ENCODE measurements at regions not wholly inside any gene's neighbourhood (a gene's known extent, or its start where the extent isn't known, plus 50 kb on each side); places are given as distances from the start of the nearest gene placed in this dataset.

- no peaks in the 10 kb centered on the region for H3K4me1 ChIP-seq (ENCODE audit: insufficient read depth, low read length)
- no peak overlapping the region for H3K27ac ChIP-seq (ENCODE audit: low read length)
- H3K79me2 ChIP-seq (ENCODE audit: insufficient read depth, low read length) = no peaks in the 10 kb centered on the region
- no peaks in the 10 kb centered on the region for H3K9me3 ChIP-seq (ENCODE audit: insufficient read depth, low read length, severe bottlenecking)
- DNase-seq (no peak), ATAC-seq (ENCODE audit: insufficient read depth, low read depth) (no peak)
- H4K20me1 ChIP-seq (ENCODE audit: insufficient read depth, low read length) = no peaks in the 10 kb centered on the region; the same call in 1 of the 2 replicates
- no peak overlapping the region for H3K4me2 ChIP-seq (ENCODE audit: insufficient read depth, low read length)
- no peak overlapping the region for H3K4me3 ChIP-seq (ENCODE audit: low read depth in 1 of 2, low read length in 2 of 2)
- no peaks in the 10 kb centered on the region for H3K36me3 ChIP-seq (ENCODE audit: insufficient read depth, low read length)
- TF ChIP-seq EZH2 (IDR thresholded peaks at IDR 0.05; ENCODE audit: borderline replicate concordance, low read depth, low read length, severe bottlenecking) = no peak
- TF ChIP-seq CTCF (IDR thresholded peaks at IDR 0.05; ENCODE audit: borderline replicate concordance, extremely low read depth, low read length, poor library complexity, severe bottlenecking) = no peak
- no peak overlapping the region for H3K9ac ChIP-seq (ENCODE audit: low read depth, low read length)
- peaks cover 4% of the 10 kb centered on the region for H3K27me3 ChIP-seq (ENCODE audit: insufficient read depth, low read length, poor library complexity)
- no peak overlapping the region for H2AFZ ChIP-seq (ENCODE audit: low read depth, low read length)
Observed at GRCh38 chr10:43929122-43929521, 280.4 kb upstream of the ZNF32 start.

- no peak for ATAC-seq (ENCODE audit: insufficient read depth, low read depth)
- TF ChIP-seq CTCF (IDR thresholded peaks at IDR 0.05; ENCODE audit: borderline replicate concordance, extremely low read depth, low read length, poor library complexity, severe bottlenecking) (no peak), EZH2 (IDR thresholded peaks at IDR 0.05; ENCODE audit: borderline replicate concordance, low read depth, low read length, severe bottlenecking) (no peak)
- H3K4me2 ChIP-seq (ENCODE audit: insufficient read depth, low read length) = no peak overlapping the region
Observed at GRCh38 chr10:43928425-43928968, 279.8 kb upstream of the ZNF32 start.

DNA sequence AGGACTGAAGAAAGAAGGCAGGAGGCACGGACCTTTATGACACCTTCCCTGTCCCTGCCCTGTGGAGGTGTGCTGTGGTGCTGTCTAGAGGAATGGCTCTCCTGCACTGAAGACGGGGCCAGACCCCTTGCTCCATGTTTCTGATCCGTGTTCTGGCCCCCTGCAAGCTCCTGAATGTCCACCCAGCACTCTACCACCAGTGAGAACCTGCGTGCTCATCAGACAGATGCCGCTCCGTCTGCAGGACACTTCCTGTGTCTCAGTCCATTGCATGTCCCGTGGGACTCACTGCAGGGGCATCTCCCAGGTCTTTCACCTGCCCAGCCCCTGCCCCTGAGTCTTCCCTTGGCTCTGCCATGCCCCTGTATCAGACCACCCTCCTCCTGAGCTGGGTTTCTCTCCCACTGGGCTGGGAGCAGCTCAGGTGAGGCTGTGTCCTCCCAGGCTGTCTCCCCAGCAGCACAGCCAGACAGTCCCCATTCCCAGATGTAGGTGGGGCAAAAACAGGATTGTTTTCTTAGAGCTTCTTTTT is 278.3 kb upstream of the ZNF32 start:
- no peak overlapping the region for H3K4me2 ChIP-seq (ENCODE audit: insufficient read depth, low read length)

More at GRCh38 chr10:43928425-43928968, 279.8 kb upstream of the ZNF32 start:
- Histone ChIP-seq H3K4me1 (ENCODE audit: insufficient read depth, low read length) (no peaks in the 10 kb centered on the region), H3K36me3 (ENCODE audit: insufficient read depth, low read length) (no peaks in the 10 kb centered on the region), H4K20me1 (ENCODE audit: insufficient read depth, low read length) (no peaks in the 10 kb centered on the region; the same call in 1 of the 2 replicates), H3K27ac (ENCODE audit: low read length) (no peak overlapping the region), H3K79me2 (ENCODE audit: insufficient read depth, low read length) (no peaks in the 10 kb centered on the region), H2AFZ (ENCODE audit: low read depth, low read length) (no peak overlapping the region), H3K4me3 (ENCODE audit: low read depth in 1 of 2, low read length in 2 of 2) (no peak overlapping the region), H3K9ac (ENCODE audit: low read depth, low read length) (no peak overlapping the region), H3K27me3 (ENCODE audit: insufficient read depth, low read length, poor library complexity) (peaks cover 4% of the 10 kb centered on the region), H3K9me3 (ENCODE audit: insufficient read depth, low read length, severe bottlenecking) (no peaks in the 10 kb centered on the region)
- no peak for DNase-seq

More for the DNA sequence above, 278.3 kb upstream of the ZNF32 start:
- H3K79me2 ChIP-seq (ENCODE audit: insufficient read depth, low read length) = no peaks in the 10 kb centered on the region
- DNase-seq (no peak), ATAC-seq (ENCODE audit: insufficient read depth, low read depth) (no peak)
- H3K4me3 ChIP-seq (ENCODE audit: low read depth in 1 of 2, low read length in 2 of 2) = no peak overlapping the region
- H3K9ac ChIP-seq (ENCODE audit: low read depth, low read length) = no peak overlapping the region
- H2AFZ ChIP-seq (ENCODE audit: low read depth, low read length) = no peak overlapping the region
- H3K4me1 ChIP-seq (ENCODE audit: insufficient read depth, low read length) = no peaks in the 10 kb centered on the region
- no peaks in the 10 kb centered on the region for H3K9me3 ChIP-seq (ENCODE audit: insufficient read depth, low read length, severe bottlenecking)
- no peaks in the 10 kb centered on the region; the same call in 1 of the 2 replicates for H4K20me1 ChIP-seq (ENCODE audit: insufficient read depth, low read length)
- peaks cover 4% of the 10 kb centered on the region for H3K27me3 ChIP-seq (ENCODE audit: insufficient read depth, low read length, poor library complexity)
- TF ChIP-seq EZH2 (IDR thresholded peaks at IDR 0.05; ENCODE audit: borderline replicate concordance, low read depth, low read length, severe bottlenecking) = no peak
- TF ChIP-seq CTCF (IDR thresholded peaks at IDR 0.05; ENCODE audit: borderline replicate concordance, extremely low read depth, low read length, poor library complexity, severe bottlenecking) = no peak
- no peaks in the 10 kb centered on the region for H3K36me3 ChIP-seq (ENCODE audit: insufficient read depth, low read length)
- H3K27ac ChIP-seq (ENCODE audit: low read length) = no peak overlapping the region
